H1 (cell line): ENCODE measurements at regions not wholly inside any gene's neighbourhood (a gene's known extent, or its start where the extent isn't known, plus 50 kb on each side); places are given as distances from the start of the nearest gene placed in this dataset.
A peak's percentile ranks its signal among the peaks of the same experiment; 100 is the strongest.

ENCODE experiments used
- CTCF ChIA-PET: fragments of 300-600 bp; sonication (Branson Sonifier 250); formaldehyde crosslinking; loops from one replicate; lab custom pipeline; 2021; ENCODE audit not compliant: partially characterized antibody; lab: Charles Lee
- POLR2A ChIA-PET: fragments of 300-600 bp; sonication (Branson Sonifier 250); formaldehyde crosslinking; loops from one replicate; lab custom pipeline; 2021; ENCODE audit warnings: inconsistent platforms; ENCODE audit not compliant: partially characterized antibody; lab: Charles Lee
- DNase-seq, 2 experiments: peaks; one replicate each; pipeline versions ENCODE4 v3.0.0 to v3.0.0-alpha.2; 2010 to 2022; ENCODE audit warnings: low spot score in 2 of 2, low read depth in 1 of 2, mixed read lengths in 1 of 2
- FAIRE-seq: peaks from 2 replicates; lab custom pipeline; 2011; peaks lifted over from hg19 to GRCh38; lab: Jason Lieb, UNC
- H2AFZ ChIP-seq: 2 replicates; pipeline ENCODE4 v1.8.1; 2012; ENCODE audit warnings: low read length, inconsistent platforms
- H2AK5ac ChIP-seq: 2 replicates; pipeline ENCODE4 v1.6.1; 2013; ENCODE audit warnings: low read depth, low read length
- H2BK120ac ChIP-seq: replicated peaks from 2 replicates; pipeline ENCODE3; 2013; ENCODE audit warnings: low read depth, low read length, inconsistent platforms
- H2BK12ac ChIP-seq: 2 replicates; pipeline ENCODE4 v1.6.1; 2013; ENCODE audit warnings: low read depth, low read length
- H2BK15ac ChIP-seq: 2 replicates; pipeline ENCODE4 v1.6.1; 2013; ENCODE audit warnings: low read length
- H2BK20ac ChIP-seq: 2 replicates; pipeline ENCODE4 v1.6.1; 2013; ENCODE audit warnings: low read length
- H2BK5ac ChIP-seq: 2 replicates; pipeline ENCODE4 v1.6.1; 2013; ENCODE audit warnings: low read depth, low read length
- H3K14ac ChIP-seq: 2 replicates; pipeline ENCODE4 v1.6.1; 2013; ENCODE audit warnings: inconsistent platforms; ENCODE audit not compliant: insufficient read length
- H3K18ac ChIP-seq: 2 replicates; pipeline ENCODE4 v1.6.1; 2013; ENCODE audit warnings: low read length; ENCODE audit errors: extremely low read depth
- H3K23ac ChIP-seq: 2 replicates; pipeline ENCODE4 v1.6.1; 2013; ENCODE audit warnings: inconsistent platforms; ENCODE audit not compliant: insufficient read length
- H3K23me2 ChIP-seq: 2 replicates; pipeline ENCODE4 v1.6.1; 2013; ENCODE audit warnings: low read depth, low read length
- H3K27ac ChIP-seq: 2 replicates; pipeline ENCODE4 v1.6.1; 2011; ENCODE audit warnings: low read depth, low read length, inconsistent platforms
- H3K27me3 ChIP-seq, 4 experiments: replicated peaks in 1 of 4; 1 replicate in 1 of 4; 2 replicates in 3 of 4; pipeline versions ENCODE4 v1.6.1 to v1.8.1; 2011 to 2013; ENCODE audit warnings: low read length in 3 of 4, mild to moderate bottlenecking in 3 of 4, inconsistent platforms in 2 of 4, mixed read lengths in 2 of 4, moderate library complexity in 1 of 4; ENCODE audit not compliant: control insufficient read depth in 3 of 4, insufficient read depth in 3 of 4; ENCODE audit errors: extremely low read depth in 1 of 4
- H3K36me3 ChIP-seq, 4 experiments: 2 replicates each; pipeline versions ENCODE4 v1.6.1 to v1.8.1; 2011 to 2013; ENCODE audit warnings: mild to moderate bottlenecking in 4 of 4, low read length in 3 of 4, moderate library complexity in 2 of 4, control low read depth in 1 of 4, inconsistent platforms in 1 of 4; ENCODE audit not compliant: insufficient read depth in 4 of 4, control insufficient read depth in 2 of 4
- H3K4ac ChIP-seq: replicated peaks from 2 replicates; pipeline ENCODE3; 2013; ENCODE audit warnings: low read length, low read depth, mixed read lengths, inconsistent platforms; ENCODE audit not compliant: insufficient read length
- H3K4me1 ChIP-seq, 4 experiments: replicated peaks in 1 of 4; 1 replicate in 1 of 4; 2 replicates in 3 of 4; pipeline versions ENCODE4 v1.6.1 to v1.8.1; 2011 to 2013; ENCODE audit warnings: low read length in 3 of 4, inconsistent platforms in 2 of 4, mixed read lengths in 1 of 4; ENCODE audit not compliant: insufficient read depth in 4 of 4, control insufficient read depth in 3 of 4
- H3K4me2 ChIP-seq, 2 experiments: 2 replicates each; pipeline versions ENCODE4 v1.6.1 to v1.8.1; 2011 to 2013; ENCODE audit warnings: low read depth in 2 of 2, low read length in 2 of 2, control low read depth in 1 of 2, inconsistent platforms in 1 of 2, mild to moderate bottlenecking in 1 of 2; ENCODE audit not compliant: insufficient read depth in 1 of 2
- H3K4me3 ChIP-seq, 4 experiments: fragments of 200-600, 300-600 bp in 1 of 4; sonication (generic), shearing (Covaris generic), sonication (Bioruptor Twin) in 1 of 4; 2 replicates each; pipeline versions ENCODE4 v1.5.1 to v1.8.1; 2011 to 2016; ENCODE audit warnings: low read length in 4 of 4, low read depth in 3 of 4, control low read depth in 2 of 4, inconsistent platforms in 2 of 4, mild to moderate bottlenecking in 2 of 4, mixed read lengths in 1 of 4, moderate library complexity in 1 of 4; ENCODE audit not compliant: insufficient read depth in 2 of 4; ENCODE audit errors: extremely low read depth in 1 of 4
- H3K56ac ChIP-seq: replicated peaks from 2 replicates; pipeline ENCODE3; 2013; ENCODE audit warnings: low read depth, mild to moderate bottlenecking, mixed read lengths, low read length, inconsistent platforms; ENCODE audit not compliant: insufficient read length
- H3K79me1 ChIP-seq: 2 replicates; pipeline ENCODE4 v1.6.1; 2013; ENCODE audit warnings: low read depth, low read length, control low read depth
- H3K79me2 ChIP-seq, 2 experiments: 2 replicates each; pipeline versions ENCODE4 v1.6.1 to v1.8.1; 2012 to 2013; ENCODE audit warnings: low read length in 2 of 2, mild to moderate bottlenecking in 2 of 2, inconsistent platforms in 1 of 2; ENCODE audit not compliant: insufficient read depth in 2 of 2, control insufficient read depth in 1 of 2
- H3K9ac ChIP-seq, 4 experiments: replicated peaks in 1 of 4; 1 replicate in 1 of 4; 2 replicates in 3 of 4; pipeline versions ENCODE4 v1.6.1 to v1.8.1; 2011 to 2013; ENCODE audit warnings: low read depth in 3 of 4, low read length in 3 of 4, control low read depth in 2 of 4, mild to moderate bottlenecking in 2 of 4, moderate library complexity in 2 of 4, inconsistent platforms in 1 of 4; ENCODE audit errors: extremely low read depth in 1 of 4
- H3K9me3 ChIP-seq, 2 experiments: 2 replicates each; pipeline versions ENCODE4 v1.6.1 to v1.8.1; 2012 to 2013; ENCODE audit warnings: mild to moderate bottlenecking in 2 of 2, moderate library complexity in 2 of 2, control low read depth in 1 of 2, inconsistent platforms in 1 of 2, low read depth in 1 of 2, low read length in 1 of 2, mixed read lengths in 1 of 2; ENCODE audit not compliant: insufficient read depth in 2 of 2
- H4K20me1 ChIP-seq, 2 experiments: replicated peaks in 1 of 2; 2 replicates each; pipeline versions ENCODE3 to v1.8.1; 2011 to 2013; ENCODE audit warnings: inconsistent platforms in 2 of 2, low read length in 2 of 2, mild to moderate bottlenecking in 1 of 2; ENCODE audit not compliant: insufficient read depth in 2 of 2, control insufficient read depth in 1 of 2
- H4K5ac ChIP-seq: 2 replicates; pipeline ENCODE4 v1.6.1; 2013; ENCODE audit warnings: low read length, low read depth, mixed read lengths, inconsistent platforms; ENCODE audit not compliant: insufficient read length
- H4K8ac ChIP-seq: 2 replicates; pipeline ENCODE4 v1.8.0; 2013; ENCODE audit warnings: mild to moderate bottlenecking, moderate library complexity, low read length, inconsistent platforms; ENCODE audit not compliant: insufficient read depth; ENCODE audit errors: extremely low read depth
- H4K91ac ChIP-seq: replicated peaks from 2 replicates; pipeline ENCODE3; 2013; ENCODE audit warnings: low read length, mixed read lengths, inconsistent platforms; ENCODE audit not compliant: insufficient read length
- MAFK ChIP-seq: IDR thresholded peaks from 2 replicates; pipeline ENCODE4 v1.6.1; 2012; ENCODE audit warnings: low read depth, mild to moderate bottlenecking, improper control_type of control experiment, low read length
- TBP ChIP-seq: IDR thresholded peaks from 2 replicates; pipeline ENCODE4 v1.6.1; 2011; ENCODE audit warnings: low read depth, low read length, improper control_type of control experiment
- WGBS, 2 experiments: shearing (Covaris generic) in 1 of 2; methylation state at CpG; one replicate each; pipeline versions ENCODE4 v1.1.6 to v1.1.7; 2013 to 2015; ENCODE audit warnings: low lambda C conversion rate in 2 of 2, mixed read lengths in 2 of 2, inconsistent platforms in 1 of 2, low coverage in 1 of 2, missing lambda C conversion rate in 1 of 2; ENCODE audit not compliant: insufficient replicate concordance in 2 of 2, insufficient coverage in 1 of 2, insufficient read length in 1 of 2; ENCODE audit errors: extremely low coverage in 1 of 2, missing lambda C conversion rate in 1 of 2; 5-methylcytosine and 5-hydroxymethylcytosine counted together

DNA sequence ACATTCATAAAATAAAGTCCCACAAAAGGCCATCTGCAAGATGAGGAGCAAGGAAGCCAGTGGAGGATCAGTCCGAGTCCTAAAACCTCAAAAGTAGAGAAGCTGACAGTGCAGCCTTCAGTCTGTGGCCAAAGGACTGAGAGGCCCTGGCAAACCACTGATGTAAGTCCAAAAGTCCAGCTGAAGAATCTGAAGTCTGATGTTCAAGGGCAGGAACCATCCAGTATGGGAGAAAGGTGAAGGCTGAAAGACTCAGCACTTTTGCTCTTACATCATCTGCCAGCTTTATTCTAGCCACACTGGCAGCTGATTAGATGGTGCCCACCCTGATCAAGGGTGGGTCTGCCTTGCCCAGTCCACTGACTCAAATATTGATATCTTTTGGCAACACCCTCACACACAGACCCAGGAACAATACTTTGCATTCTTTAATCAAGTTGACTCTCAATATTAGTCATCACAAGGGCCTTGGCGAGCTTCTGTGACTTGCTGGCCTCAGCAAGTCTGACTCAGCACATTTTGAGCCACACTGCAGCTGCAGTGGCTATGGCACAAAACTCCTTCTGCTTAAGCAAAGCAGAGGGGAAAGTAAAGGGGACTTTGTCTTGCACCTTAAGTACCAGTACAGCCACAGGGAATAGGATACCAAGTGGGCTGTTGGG is 1370.3 kb upstream of the CITED2 start:
- no peaks in the 10 kb centered on the region for H4K20me1 ChIP-seq
- H2BK5ac ChIP-seq, result no peak overlapping the region
- ChIA-PET POLR2A (no interaction called here), CTCF (no interaction called here)
- H3K4me2 ChIP-seq, result no peak overlapping the region
- no peak overlapping the region for H2AFZ ChIP-seq
- peaks cover 0 to 2% (median 0%) of the 10 kb centered on the region in 4 experiments; a peak in 2 of 8 replicates for H3K36me3 ChIP-seq
- H3K23me2 ChIP-seq, result no peaks in the 10 kb centered on the region
- no peak overlapping the region for H3K18ac ChIP-seq
- no peak overlapping the region for H2BK120ac ChIP-seq
- no peak overlapping the region for H3K27ac ChIP-seq
- H2AK5ac ChIP-seq, result no peak overlapping the region
- no peak overlapping the region for H2BK20ac ChIP-seq
- no peak overlapping the region for H3K4me3 ChIP-seq
- no peaks in the 10 kb centered on the region for H3K4me1 ChIP-seq
- WGBS, 2 experiments, result 90% methylated on average over 2 of the region's 2 CpGs; no CpG with 5 or more reads in 1 of the 2 experiments
- no peak overlapping the region for H4K8ac ChIP-seq
- H3K14ac ChIP-seq, result no peak overlapping the region
- H2BK12ac ChIP-seq, result no peak overlapping the region
- H3K56ac ChIP-seq, result no peak overlapping the region
- H3K27me3 ChIP-seq, result no peaks in the 10 kb centered on the region
- TF ChIP-seq TBP (no peak), MAFK (peak; percentile 37; the same call in 1 of the 2 replicates)
- TF ChIP-seq, all 59 proteins: peak for 1
- Histone ChIP-seq H3K4ac (no peak overlapping the region), H3K9me3 (peaks cover 22 to 24% of the 10 kb centered on the region in 2 experiments), H2BK15ac (no peak overlapping the region), H3K23ac (no peak overlapping the region), H3K79me1 (no peaks in the 10 kb centered on the region), H3K9ac (no peak overlapping the region), H3K79me2 (no peaks in the 10 kb centered on the region), H4K91ac (no peak overlapping the region), H4K5ac (no peak overlapping the region)
- DNase-seq (no peak), FAIRE-seq (no peak)
